AML-193 (cell line): ENCODE measurements at regions not wholly inside any gene's neighbourhood (a gene's known extent, or its start where the extent isn't known, plus 50 kb on each side); places are given as distances from the start of the nearest gene placed in this dataset.

ENCODE experiments used
- DNase-seq, 2 experiments: peaks; one replicate each; lab custom pipeline; 2025; lab: John Stamatoyannopoulos, UW

DNA sequence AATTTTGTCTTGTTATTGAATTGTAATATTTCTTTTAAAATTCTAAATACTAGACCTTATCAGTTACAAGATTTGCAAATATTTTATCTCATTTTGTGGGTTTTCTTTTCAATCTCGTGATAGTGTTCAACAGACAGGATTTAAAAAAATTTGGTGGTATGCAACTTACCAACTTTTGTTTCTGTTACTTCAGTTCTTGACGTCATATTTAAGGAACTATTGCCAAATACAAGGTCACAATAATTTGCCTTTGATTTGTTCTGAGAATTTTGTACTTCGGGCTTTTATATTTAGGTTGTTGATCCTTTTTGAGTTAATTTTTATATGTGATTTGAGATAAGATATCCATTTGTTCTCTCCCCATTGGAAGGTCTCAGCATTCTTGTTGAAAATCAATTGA, 876.6 kb downstream of the DCDC2C start:
- DNase-seq = no peak

DNA sequence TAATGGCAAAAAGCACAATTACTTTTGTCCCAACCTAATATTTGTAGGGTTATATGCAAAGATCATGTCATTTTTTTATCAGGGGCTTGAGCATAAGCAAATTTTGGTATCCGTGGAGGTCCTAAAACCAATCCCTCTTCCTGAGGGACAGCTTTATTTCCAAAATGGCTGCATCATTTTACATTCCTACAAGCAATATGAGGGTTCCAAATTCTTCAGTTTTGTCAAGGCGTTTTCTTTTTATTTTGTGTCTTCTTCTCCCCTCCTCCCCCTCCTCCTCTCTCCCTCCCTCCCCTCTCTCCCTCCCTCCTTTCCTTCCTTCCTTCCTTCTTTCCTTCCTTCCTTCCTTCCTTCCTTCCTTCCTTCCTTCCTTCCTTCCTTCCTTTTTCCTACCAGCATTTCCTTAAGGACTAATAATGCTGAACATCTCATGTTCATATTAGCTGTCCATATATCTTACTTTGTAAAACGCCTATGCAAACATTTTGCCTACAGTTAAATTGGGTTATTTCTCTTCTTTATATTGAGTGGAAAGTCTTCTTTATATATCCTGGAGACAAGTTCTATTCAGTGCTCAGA, 881.8 kb downstream of the DCDC2C start:
- DNase-seq = no peak

DNA sequence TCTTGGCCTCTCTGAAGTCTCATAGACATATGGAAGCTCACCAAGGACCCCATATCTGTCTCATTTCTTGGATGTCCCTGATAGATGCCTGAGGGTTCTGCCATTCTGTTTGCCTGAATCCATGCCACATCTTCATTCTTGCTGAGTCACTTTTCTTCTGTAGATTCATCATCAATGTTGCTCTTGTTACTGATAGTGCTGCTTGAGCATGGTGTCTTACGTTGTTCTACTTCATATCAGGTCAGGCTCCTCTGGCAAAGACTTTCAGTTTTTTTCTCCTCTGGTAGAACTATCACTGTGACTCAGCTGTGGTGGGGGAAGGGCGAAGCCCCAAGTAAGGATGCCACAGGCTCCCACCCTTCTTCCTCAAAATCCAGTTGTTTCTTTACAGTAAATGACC, 885.2 kb downstream of the DCDC2C start:
- DNase-seq = no peak

DNA sequence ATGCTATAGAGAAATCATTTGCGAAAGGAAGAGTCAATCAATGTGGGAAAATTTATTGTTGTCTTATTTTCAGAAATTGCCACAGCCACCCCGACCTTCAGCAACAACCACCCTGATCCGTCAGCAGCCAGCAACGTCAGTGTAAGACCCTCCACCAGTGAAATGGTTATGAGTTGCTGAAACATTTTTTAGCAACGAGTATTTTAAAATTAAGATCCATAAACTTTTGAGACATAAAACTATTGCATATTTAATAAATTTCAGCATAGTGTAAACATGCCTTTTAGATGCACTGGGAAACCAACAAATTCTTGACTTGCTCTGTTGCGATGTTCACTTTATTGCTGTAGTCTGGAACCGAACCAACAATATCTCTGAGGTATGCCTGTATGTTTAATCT, 887.9 kb downstream of the DCDC2C start:
- DNase-seq = no peak

DNA sequence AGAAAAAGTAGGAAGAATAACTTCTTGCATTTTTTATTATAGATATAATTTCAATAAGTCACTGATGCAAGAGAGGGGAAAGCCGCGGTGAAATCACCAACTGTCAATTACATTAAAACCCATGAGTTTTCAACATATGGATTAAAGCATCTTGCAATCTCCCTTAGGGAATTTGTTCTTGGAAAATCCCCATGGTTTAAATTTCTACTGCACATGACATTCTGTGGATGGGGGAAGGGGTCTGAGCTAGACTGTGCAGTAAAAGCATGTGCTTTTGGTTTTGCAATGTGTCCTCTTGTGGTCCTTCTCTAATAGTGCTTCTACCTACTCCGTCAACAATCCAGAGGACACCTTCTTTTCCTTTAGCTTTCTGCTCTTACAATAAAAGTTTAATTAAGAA, 894.0 kb downstream of the DCDC2C start:
- no peak for DNase-seq

DNA sequence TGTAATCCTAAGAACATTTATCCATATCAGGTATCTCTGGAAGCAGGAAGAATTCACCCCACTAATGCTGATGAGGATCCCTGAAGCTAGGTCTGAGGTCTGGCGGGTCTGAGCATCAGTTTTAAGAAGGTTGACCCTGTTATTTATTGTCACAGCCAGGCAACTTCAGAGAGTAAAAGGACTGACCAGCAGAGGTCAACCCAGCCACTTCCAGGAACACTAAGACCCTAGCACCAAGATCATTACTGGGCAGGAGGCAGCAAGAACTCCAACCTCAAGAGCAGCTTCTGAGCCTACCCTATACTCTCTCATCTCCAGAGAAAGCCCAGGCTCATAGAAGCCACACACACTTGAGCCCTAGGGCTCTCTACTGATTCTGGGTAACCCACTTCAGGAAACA, 901.4 kb downstream of the DCDC2C start:
- no peak for DNase-seq

DNA sequence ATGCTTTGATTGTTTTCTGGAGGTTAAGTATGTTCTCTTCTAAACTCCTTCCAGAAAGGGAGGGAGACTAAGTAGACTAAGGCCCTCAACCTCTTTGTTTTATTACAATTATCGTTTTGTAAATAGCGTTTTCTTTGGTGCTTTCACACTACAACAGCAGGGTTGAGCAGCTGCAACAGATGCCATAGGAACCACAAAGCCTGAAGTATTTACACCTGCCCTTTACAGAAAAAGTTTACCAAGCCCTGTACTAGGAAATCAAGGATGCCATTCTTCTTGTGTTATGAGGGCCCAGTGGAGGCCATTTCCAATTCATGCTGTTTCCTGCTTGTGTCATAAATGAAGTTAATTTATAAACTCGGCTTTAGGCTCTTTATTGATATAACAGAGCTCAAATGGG, 914.8 kb downstream of the DCDC2C start:
- no peak for DNase-seq

DNA sequence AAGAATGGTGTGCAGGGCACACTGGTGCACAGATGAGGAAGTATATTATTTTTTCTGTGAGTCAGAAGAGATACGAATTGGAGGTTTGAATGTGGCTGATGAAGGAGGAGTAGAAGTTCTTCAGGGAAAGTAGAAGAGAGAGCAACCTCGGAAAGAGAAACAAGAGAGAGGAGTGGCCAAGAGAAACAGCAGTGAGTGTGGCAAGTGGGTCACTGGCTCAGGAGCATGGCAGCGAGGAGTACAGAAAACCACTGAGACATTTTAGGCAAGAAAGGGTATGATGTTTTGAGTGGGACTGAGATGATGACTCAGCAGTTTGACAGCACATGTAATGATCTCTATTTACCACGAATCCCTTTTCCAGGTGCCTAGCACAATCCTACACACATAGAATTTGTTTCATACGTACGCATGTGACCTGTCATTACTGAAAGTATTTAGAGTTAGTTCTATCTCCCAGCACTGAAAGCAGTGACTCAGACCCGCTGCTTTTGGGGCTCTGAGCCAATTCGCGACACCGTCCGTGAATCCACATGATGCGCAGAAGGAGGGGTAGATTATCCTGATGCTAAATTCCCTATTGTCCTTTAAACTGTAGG, 915.4 kb downstream of the DCDC2C start:
- no peak for DNase-seq

DNA sequence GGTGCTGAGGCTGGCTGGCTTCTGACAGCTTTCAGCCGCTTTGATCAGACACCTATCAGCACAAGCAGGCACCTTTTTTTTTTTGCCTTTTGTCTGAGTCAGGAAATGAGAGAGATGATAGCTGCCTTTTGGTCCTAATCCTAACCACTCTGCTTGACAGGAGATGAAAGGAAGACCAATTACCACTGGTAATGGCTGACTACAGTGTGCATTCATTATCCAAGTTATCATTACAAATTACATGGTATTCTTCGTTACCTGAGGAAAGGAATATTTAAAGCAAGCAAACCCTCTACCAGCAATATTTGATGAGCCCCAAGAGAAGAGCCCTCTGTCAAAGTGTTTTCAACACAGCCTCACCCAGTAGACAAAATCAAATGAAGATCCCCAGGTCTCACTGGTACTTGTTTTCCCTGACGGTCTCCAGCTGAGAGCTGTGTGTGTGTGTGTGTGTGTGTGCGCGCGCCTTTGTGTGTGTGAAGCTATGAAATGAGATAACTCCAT, 925.7 kb downstream of the DCDC2C start:
- no peak for DNase-seq

DNA sequence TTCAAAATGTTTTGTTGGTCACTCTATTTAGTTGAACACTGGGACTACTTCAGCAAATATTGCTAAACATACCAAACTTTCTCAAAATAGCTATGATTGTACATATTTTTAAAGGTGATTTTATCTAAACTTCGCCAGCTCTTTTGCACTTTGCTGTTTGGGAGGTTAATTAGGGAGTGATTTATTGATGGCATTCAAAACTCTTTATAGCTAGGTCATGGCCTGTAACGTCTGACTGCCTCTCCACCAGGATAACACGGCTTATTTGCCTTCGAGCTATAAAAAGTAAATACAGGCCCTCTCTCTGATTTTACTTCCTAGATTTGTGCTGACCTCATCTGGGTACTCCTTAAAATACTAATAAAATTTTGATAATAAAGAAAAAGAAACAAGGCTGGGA, 931.9 kb downstream of the DCDC2C start:
- DNase-seq = no peak

DNA sequence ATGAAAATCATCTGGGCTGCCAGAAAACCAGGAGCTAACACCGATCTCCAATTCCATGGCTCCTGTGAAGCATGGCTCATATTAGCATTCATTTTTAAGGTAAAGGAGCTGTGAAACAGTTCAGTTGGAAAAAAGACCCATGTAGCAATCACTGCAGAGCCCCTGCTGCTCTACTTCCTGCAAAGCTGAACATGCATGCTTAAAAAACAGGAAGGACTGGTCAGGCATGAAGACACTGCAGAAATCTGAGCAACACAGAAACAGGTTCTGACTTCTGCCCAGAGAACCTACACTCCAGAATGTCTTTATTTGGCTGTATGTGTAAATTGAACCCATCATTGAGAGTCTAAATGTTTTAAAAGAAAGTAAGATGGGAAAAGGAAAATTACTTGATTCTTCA, 950.6 kb downstream of the DCDC2C start:
- DNase-seq = no peak

DNA sequence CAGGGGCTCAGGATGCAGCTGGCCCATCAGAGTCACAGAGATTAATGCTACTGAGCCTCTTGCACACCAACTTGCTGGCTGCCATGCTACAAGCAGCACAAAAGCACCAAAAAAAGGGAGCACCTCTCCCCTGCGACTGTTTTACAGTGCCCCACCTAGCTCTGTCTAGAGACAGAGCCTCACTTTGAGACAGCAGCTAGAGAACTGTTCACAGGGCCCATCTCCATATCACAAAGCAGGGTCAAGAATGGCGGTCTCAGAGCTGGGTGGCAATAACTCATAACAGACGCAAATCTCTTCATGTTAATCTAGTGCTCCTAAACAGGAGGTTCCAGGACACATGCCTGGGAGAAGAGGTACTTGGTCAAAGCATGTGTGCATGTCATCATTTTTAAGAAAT, 953.0 kb downstream of the DCDC2C start:
- no peak for DNase-seq

DNA sequence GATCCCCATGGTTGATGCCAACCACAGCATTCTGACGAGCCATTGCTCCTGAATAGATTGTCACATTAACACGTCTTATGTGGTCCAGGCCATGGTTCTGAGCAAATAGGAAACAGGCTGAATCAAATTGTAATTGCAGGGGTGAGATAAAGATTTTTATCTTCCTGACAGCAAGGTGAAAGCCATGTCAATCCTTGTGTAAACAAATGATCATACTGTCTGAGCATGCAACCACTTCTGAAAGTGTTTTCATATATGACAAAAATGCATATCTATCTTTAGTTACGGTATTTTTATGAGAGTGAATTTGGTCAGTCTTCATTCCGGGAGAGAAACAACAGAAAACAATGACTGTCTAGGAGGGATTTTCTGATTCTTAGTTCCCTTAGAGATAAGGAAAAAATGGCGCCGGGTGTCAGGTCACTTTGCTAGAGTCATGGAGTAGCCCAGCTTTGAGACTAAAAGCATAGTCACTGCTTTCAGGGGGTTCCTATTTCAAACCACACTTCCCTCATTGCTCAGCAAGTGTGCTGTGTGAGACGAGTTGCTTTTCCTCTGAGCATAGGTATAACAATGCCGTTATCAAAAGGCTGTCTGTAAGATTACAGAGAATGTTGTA, 958.9 kb downstream of the DCDC2C start:
- DNase-seq = no peak

DNA sequence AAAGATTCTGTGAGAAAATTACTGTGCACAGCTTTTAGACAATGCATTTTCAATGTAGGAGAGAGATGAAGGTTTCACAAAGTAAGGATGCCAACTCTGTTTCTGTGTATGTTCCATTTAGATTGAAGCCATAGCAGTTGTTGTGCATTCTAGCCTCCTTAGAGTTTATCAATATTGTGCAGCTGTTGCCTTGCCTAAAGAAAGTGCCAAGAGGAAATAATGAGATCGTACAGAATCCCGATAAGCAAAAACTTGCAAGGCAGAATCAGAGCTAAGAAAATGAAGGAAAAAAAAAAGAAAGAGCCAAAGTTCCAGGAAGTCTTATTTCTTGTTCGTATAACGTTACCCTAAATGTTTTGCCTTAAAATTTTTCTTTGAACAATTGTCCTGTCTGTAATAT, 965.0 kb downstream of the DCDC2C start:
- DNase-seq = no peak

DNA sequence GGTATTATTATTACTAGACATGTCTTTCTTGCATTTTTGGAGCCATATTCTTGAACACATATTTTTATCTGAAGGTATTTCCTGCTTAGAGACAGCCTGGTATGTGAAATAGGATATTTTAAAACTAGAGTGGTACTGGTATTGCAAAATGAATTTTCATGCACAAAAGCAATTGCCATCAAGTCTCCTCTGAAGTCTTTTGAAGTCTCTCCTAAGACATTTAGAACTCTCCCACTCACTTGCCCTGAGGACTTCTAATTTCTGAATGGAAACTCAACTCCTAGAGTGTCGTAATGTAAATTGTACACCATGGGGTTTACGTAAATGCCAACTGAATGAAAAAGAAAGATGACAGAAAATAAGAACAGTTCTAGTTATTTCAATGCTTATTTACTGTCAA, 967.0 kb downstream of the DCDC2C start:
- no peak for DNase-seq

DNA sequence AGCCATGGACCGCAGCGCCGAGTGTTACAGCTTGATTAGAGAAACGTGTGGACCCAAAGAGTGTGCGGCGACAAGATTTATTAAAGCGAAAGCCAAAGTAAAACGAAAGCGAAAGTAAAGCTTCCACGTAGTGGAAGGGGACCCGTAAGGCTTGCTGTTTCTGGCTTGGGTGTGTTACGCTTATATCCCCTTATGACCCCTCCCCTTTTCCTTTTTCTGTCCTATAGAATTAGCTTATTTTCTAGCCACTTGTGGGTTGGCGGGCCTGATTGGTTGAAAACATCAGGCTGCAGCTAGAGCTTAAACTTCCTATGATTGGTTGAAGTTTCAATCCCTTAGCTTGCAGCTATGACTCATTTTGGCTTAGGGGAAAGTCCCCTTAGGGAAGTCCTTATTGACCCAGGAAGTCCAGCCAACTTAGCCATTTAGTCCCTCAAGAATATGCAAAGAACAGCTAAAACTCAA, 969.7 kb downstream of the DCDC2C start:
- no peak for DNase-seq

DNA sequence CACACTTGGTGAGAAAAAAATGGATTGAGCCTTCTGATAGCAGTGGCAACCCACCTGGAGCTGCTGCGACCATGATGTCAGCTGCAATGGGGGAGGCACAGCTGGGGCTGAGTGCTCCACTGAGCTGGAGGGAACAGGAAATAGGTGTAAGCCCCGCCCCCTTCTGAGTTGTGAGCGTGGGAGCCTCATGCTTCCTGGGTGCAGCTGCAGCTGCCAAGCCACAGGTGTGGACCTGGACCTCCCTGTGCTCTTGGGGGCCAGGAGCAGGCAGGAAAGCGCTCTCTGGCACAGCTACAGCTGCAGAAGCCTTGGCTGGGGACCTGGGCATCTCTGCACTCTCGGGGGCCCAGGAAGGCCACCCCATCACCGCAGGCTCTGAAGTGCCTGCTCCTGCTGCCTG, 970.6 kb downstream of the DCDC2C start:
- DNase-seq = no peak

DNA sequence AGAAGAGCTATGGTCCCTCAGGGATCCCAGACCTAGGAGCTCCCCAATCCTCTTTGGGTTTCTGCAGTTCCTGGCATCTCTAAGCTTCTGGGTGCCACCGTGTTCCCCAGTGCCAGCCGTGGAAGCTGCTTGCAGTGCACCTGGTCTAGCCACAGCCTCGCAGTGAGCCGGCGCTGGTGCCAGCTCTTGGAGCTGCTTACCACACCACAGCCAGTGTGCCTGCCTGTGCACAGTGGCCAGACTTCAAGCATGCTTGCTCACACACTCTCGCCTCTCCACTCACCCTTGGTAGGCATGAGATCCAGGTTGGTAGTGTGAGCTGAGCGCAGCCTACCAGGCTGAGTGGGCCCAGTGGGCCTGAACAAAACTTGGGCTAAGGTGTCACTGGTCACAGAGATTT, 971.9 kb downstream of the DCDC2C start:
- no peak for DNase-seq

DNA sequence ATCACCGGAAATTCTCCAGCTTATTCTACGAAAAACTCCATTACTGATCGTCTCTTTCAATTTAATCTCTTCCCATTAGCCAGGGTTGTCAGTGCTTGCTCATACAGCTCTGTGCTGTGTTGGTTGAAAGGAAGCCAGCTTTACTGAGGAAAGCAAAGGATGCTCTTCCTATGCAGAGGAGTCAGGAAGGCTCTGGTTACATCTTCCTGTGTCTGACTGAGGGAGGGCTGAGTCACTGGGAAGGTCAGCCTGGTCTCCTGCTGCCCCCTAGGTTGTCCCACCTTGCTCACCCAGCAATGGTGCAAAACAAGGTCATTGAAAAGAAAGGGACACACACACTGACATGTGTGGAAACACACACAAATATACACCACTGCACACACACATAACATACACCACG, 975.6 kb downstream of the DCDC2C start:
- DNase-seq = no peak

DNA sequence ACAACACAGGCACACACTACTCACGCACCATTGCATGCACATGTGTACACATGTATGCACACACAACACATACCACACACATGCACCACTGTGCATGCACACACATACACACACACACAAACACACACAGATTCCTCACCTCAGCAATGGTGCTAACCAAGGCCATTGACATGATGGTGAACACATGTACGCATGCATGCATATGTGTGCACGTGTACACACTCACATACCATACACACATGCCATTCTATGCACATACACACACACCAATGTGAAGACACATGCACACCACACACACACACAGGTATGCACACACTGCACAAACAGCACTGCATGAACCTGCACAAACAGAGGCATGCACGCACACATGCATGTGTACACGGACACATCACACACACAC, 976.0 kb downstream of the DCDC2C start:
- DNase-seq = no peak

DNA sequence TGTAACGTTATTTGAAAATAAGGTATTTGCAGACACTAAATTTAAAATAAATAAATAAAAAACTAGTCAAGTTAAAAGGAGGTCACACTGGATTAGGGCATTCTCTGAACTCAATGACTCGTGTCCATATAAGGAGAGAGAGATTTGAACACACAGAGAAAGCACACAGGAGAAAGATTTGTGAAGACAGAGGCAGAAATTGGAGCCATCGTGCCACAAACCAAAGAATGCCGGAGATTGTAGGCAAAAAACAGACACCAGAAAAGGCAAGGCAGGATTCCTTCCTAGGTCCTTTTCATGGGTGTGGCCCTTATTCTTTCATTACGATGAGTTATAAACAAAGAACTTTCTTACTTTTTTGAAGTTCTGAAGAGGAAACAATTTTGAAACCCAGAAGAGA, 981.5 kb downstream of the DCDC2C start:
- no peak for DNase-seq

DNA sequence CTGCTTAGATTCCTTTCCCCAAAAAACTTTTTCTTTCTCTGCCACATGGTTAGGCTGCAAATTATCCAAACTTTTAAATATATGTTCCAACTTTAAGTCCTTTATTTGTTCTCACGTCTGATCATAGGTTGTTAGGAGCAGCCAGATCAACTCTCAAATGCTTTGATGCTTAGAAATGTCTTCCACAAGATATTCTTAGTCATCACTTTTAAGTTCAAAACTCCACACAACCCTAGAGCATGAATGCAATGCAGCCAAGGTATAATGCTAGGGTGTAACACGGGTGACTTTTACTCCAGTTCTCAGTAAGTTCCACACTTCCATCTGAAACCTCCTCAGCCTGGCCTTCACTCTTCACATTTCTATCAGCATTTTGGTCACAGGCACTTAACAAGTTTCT, 987.5 kb downstream of the DCDC2C start:
- no peak for DNase-seq

DNA sequence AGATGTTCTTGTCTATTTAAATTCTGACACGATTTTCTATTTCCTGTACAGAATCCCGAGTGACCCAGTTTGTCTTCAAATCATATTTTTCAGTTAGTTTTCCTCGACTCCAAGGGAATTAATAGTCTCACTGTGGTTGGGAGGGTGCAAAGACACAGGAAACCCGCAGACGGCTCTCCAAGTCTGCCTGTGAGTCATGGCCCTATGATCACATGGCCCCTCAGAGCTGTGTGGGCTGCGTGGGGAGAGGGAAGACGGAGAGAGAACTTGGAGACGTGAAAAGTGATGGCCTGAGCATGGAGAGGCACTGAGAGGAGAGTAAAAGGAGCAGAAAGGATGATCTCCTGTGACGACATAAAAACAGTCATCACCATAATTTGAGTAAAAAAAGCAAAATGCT, 989.9 kb downstream of the DCDC2C start:
- DNase-seq = no peak
